ENCODE measurements at regions not wholly inside any gene's neighbourhood (a gene's known extent, or its start where the extent isn't known, plus 50 kb on each side); places are given as distances from the start of the nearest gene placed in this dataset.
"Not testable (repeated sequence)": the region's sequence is repeated elsewhere in the genome, so short reads cannot be mapped to it uniquely, and the experiment has no call there.

- no peak overlapping the region for H3K4me2 ChIP-seq (ENCODE audit: low read length)
- H3K4me1 ChIP-seq (ENCODE audit: control insufficient read depth in 1 of 2, insufficient read depth in 2 of 2, low read length in 2 of 2): peaks cover 0 to 3% of the 10 kb centered on the region in 2 experiments
- H2AFZ ChIP-seq (ENCODE audit: insufficient read depth, low read length, poor library complexity): no peak overlapping the region
- H3K9me3 ChIP-seq (ENCODE audit: insufficient read depth, low read depth, low read length): no peaks in the 10 kb centered on the region
- H4K8ac ChIP-seq (ENCODE audit: low read depth, low read length): no peak overlapping the region
- no peak overlapping the region for H2BK120ac ChIP-seq (ENCODE audit: insufficient read depth, low read length, poor library complexity)
- no peak overlapping the region for H2AK5ac ChIP-seq (ENCODE audit: low read length)
- no peak overlapping the region for H2BK5ac ChIP-seq (ENCODE audit: low read depth, low read length, poor library complexity)
- no peak overlapping the region for H3K4ac ChIP-seq (ENCODE audit: low read depth, low read length)
- H3K9ac ChIP-seq (ENCODE audit: low read length): no peak overlapping the region
- no peak overlapping the region for H4K12ac ChIP-seq (ENCODE audit: low read depth, low read length)
- H3K14ac ChIP-seq (ENCODE audit: low read length): no peak overlapping the region
- peaks cover 6% of the 10 kb centered on the region for H3K79me2 ChIP-seq (ENCODE audit: control insufficient read depth, insufficient read depth, low read length, poor library complexity)
- no peak overlapping the region for H3K4me3 ChIP-seq (ENCODE audit: low read depth, low read length)
- no peak overlapping the region for H3K18ac ChIP-seq (ENCODE audit: low read length)
- no peaks in the 10 kb centered on the region for H3K27me3 ChIP-seq (ENCODE audit: insufficient read depth, low read length)
- H3K27ac ChIP-seq (ENCODE audit: low read depth, low read length): no peak overlapping the region
- peaks cover 15% of the 10 kb centered on the region for H3K79me1 ChIP-seq (ENCODE audit: low read length)
- no CpG with 5 or more reads among the region's 2 CpGs for WGBS (ENCODE audit: extremely low coverage, insufficient coverage, insufficient read length)
- H3K23ac ChIP-seq (ENCODE audit: low read length): no peak overlapping the region
- peaks cover 0 to 2% of the 10 kb centered on the region in 2 experiments for H3K36me3 ChIP-seq (ENCODE audit: control insufficient read depth in 1 of 2, insufficient read depth in 2 of 2, low read length in 2 of 2)
- no peak overlapping the region for H4K91ac ChIP-seq (ENCODE audit: low read depth, low read length)
- no peak for DNase-seq
- H2BK12ac ChIP-seq (ENCODE audit: low read length): no peak overlapping the region
Measured at GRCh38 chr6:26275663-26276062, 89.3 kb upstream of the BTN3A2 start.

GRCh38 chr6:26276841-26277648 lies 88.0 kb upstream of the BTN3A2 start:
- Histone ChIP-seq H4K91ac (ENCODE audit: low read depth, low read length) (no peak overlapping the region), H2BK120ac (ENCODE audit: insufficient read depth, low read length, poor library complexity) (no peak overlapping the region), H2AK5ac (ENCODE audit: low read length) (no peak overlapping the region), H2BK5ac (ENCODE audit: low read depth, low read length, poor library complexity) (no peak overlapping the region), H3K27ac (ENCODE audit: low read depth, low read length) (no peak overlapping the region), H3K23ac (ENCODE audit: low read length) (no peak overlapping the region), H3K9ac (ENCODE audit: low read length) (no peak overlapping the region), H3K9me3 (ENCODE audit: insufficient read depth, low read depth, low read length) (no peaks in the 10 kb centered on the region), H3K4ac (ENCODE audit: low read depth, low read length) (no peak overlapping the region), H3K36me3 (ENCODE audit: control insufficient read depth in 1 of 2, insufficient read depth in 2 of 2, low read length in 2 of 2) (peaks cover 0 to 3% of the 10 kb centered on the region in 2 experiments), H3K18ac (ENCODE audit: low read length) (no peak overlapping the region), H2BK12ac (ENCODE audit: low read length) (no peak overlapping the region), H4K12ac (ENCODE audit: low read depth, low read length) (no peak overlapping the region), H2AFZ (ENCODE audit: insufficient read depth, low read length, poor library complexity) (no peak overlapping the region), H3K14ac (ENCODE audit: low read length) (no peak overlapping the region), H3K27me3 (ENCODE audit: insufficient read depth, low read length) (no peaks in the 10 kb centered on the region), H4K8ac (ENCODE audit: low read depth, low read length) (no peak overlapping the region), H3K4me2 (ENCODE audit: low read length) (no peak overlapping the region), H3K79me2 (ENCODE audit: control insufficient read depth, insufficient read depth, low read length, poor library complexity) (peaks cover 5% of the 10 kb centered on the region), H3K4me3 (ENCODE audit: low read depth, low read length) (no peak overlapping the region), H3K79me1 (ENCODE audit: low read length) (peaks cover 9% of the 10 kb centered on the region), H3K4me1 (ENCODE audit: control insufficient read depth in 1 of 2, insufficient read depth in 2 of 2, low read length in 2 of 2) (peaks cover 0 to 3% of the 10 kb centered on the region in 2 experiments)
- WGBS (ENCODE audit: extremely low coverage, insufficient coverage, insufficient read length): no CpG with 5 or more reads among the region's 6 CpGs
- no peak for DNase-seq

- Histone ChIP-seq H3K79me2 (ENCODE audit: control insufficient read depth, insufficient read depth, low read length, poor library complexity) (no peaks in the 10 kb centered on the region), H4K8ac (ENCODE audit: low read depth, low read length) (no peak overlapping the region), H4K91ac (ENCODE audit: low read depth, low read length) (no peak overlapping the region), H3K9me3 (ENCODE audit: insufficient read depth, low read depth, low read length) (no peaks in the 10 kb centered on the region), H4K12ac (ENCODE audit: low read depth, low read length) (no peak overlapping the region), H3K4me3 (ENCODE audit: low read depth, low read length) (no peak overlapping the region), H3K4ac (ENCODE audit: low read depth, low read length) (no peak overlapping the region), H3K27ac (ENCODE audit: low read depth, low read length) (no peak overlapping the region), H3K4me2 (ENCODE audit: low read length) (no peak overlapping the region), H2AK5ac (ENCODE audit: low read length) (no peak overlapping the region), H2AFZ (ENCODE audit: insufficient read depth, low read length, poor library complexity) (no peak overlapping the region), H3K9ac (ENCODE audit: low read length) (no peak overlapping the region), H3K23ac (ENCODE audit: low read length) (no peak overlapping the region), H3K27me3 (ENCODE audit: insufficient read depth, low read length) (no peaks in the 10 kb centered on the region), H3K4me1 (ENCODE audit: control insufficient read depth in 1 of 2, insufficient read depth in 2 of 2, low read length in 2 of 2) (peaks cover 2 to 3% of the 10 kb centered on the region in 2 experiments), H3K14ac (ENCODE audit: low read length) (no peak overlapping the region), H2BK5ac (ENCODE audit: low read depth, low read length, poor library complexity) (no peak overlapping the region), H2BK120ac (ENCODE audit: insufficient read depth, low read length, poor library complexity) (no peak overlapping the region), H2BK12ac (ENCODE audit: low read length) (no peak overlapping the region), H3K79me1 (ENCODE audit: low read length) (no peaks in the 10 kb centered on the region), H3K36me3 (ENCODE audit: control insufficient read depth in 1 of 2, insufficient read depth in 2 of 2, low read length in 2 of 2) (peaks cover 0 to 3% of the 10 kb centered on the region in 2 experiments), H3K18ac (ENCODE audit: low read length) (no peak overlapping the region)
- DNase-seq: no peak
- WGBS (ENCODE audit: extremely low coverage, insufficient coverage, insufficient read length): no CpG with 5 or more reads among the region's 1 CpG
Measured at GRCh38 chr6:26278536-26278935, 86.5 kb upstream of the BTN3A2 start.

- not testable (repeated sequence) for H3K18ac ChIP-seq (ENCODE audit: low read length); DNase-seq; H3K9me3 ChIP-seq (ENCODE audit: insufficient read depth, low read depth, low read length); H2BK120ac ChIP-seq (ENCODE audit: insufficient read depth, low read length, poor library complexity); H3K4me2 ChIP-seq (ENCODE audit: low read length); H3K36me3 ChIP-seq (ENCODE audit: control insufficient read depth in 1 of 2, insufficient read depth in 2 of 2, low read length in 2 of 2); H3K4me3 ChIP-seq (ENCODE audit: low read depth, low read length); H3K9ac ChIP-seq (ENCODE audit: low read length); H3K27ac ChIP-seq (ENCODE audit: low read depth, low read length); H3K4ac ChIP-seq (ENCODE audit: low read depth, low read length); H3K79me2 ChIP-seq (ENCODE audit: control insufficient read depth, insufficient read depth, low read length, poor library complexity); H4K12ac ChIP-seq (ENCODE audit: low read depth, low read length); H2AK5ac ChIP-seq (ENCODE audit: low read length); H4K91ac ChIP-seq (ENCODE audit: low read depth, low read length); H2BK5ac ChIP-seq (ENCODE audit: low read depth, low read length, poor library complexity); H4K8ac ChIP-seq (ENCODE audit: low read depth, low read length); H3K27me3 ChIP-seq (ENCODE audit: insufficient read depth, low read length); H3K4me1 ChIP-seq (ENCODE audit: control insufficient read depth in 1 of 2, insufficient read depth in 2 of 2, low read length in 2 of 2); H3K23ac ChIP-seq (ENCODE audit: low read length); H3K14ac ChIP-seq (ENCODE audit: low read length); H2AFZ ChIP-seq (ENCODE audit: insufficient read depth, low read length, poor library complexity); H3K79me1 ChIP-seq (ENCODE audit: low read length); H2BK12ac ChIP-seq (ENCODE audit: low read length)
- no CpG with 5 or more reads among the region's 5 CpGs for WGBS (ENCODE audit: extremely low coverage, insufficient coverage, insufficient read length)
Measured at GRCh38 chr6:26279371-26279770, 85.6 kb upstream of the BTN3A2 start.
